Mesothelial cell of epicardium (in vitro differentiated cells): ENCODE measurements at regions not wholly inside any gene's neighbourhood (a gene's known extent, or its start where the extent isn't known, plus 50 kb on each side); places are given as distances from the start of the nearest gene placed in this dataset.

ENCODE experiments used
- DNase-seq, 2 experiments: peaks; one replicate each; pipeline ENCODE4 v3.0.0; 2021; ENCODE audit warnings: low spot score in 2 of 2; ENCODE audit not compliant: unreplicated experiment in 2 of 2
- H3K27ac Mint-ChIP-seq: 2 replicates; pipeline ENCODE4 v1.8.0; 2021; ENCODE audit warnings: mixed read lengths
- H3K27me3 Mint-ChIP-seq: 2 replicates; pipeline ENCODE4 v1.8.0; 2021; ENCODE audit warnings: low read depth, mixed read lengths
- H3K36me3 Mint-ChIP-seq: 2 replicates; pipeline ENCODE4 v1.8.0; 2021; ENCODE audit warnings: mixed read lengths
- H3K4me1 Mint-ChIP-seq: 2 replicates; pipeline ENCODE4 v1.8.0; 2021; ENCODE audit warnings: mixed read lengths
- H3K4me3 Mint-ChIP-seq: 2 replicates; pipeline ENCODE4 v1.8.0; 2021; ENCODE audit warnings: mild to moderate bottlenecking, moderate library complexity, mixed read lengths
- H3K9me3 Mint-ChIP-seq: 2 replicates; pipeline ENCODE4 v1.8.0; 2021; ENCODE audit warnings: mixed read lengths
- TF ChIP-seq, protein P1 (sequence below): fragments of 200-600 bp; sonication (generic); IDR thresholded peaks from one replicate; pipeline ENCODE4 v1.5.0; 2021; ENCODE audit warnings: antibody characterized with exemption; ENCODE audit not compliant: unreplicated experiment

DNA sequence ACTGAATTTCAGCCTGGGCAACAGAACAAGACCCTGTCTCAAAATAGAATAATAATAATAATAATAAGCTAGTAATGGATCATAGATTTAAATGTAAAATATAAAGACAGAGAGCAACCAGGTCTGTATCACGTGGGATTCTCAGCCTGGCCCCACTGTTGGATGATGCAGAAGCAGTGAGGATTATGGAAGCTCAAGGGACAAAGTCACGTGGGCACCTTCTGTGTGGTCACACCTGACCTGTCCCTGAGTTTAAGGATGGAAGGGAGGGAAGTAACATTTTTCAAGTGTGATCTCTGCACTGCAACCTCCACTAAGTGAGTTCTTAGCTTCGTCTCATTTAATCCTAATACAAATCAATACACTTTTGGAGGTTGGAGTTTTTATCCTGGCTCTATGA is 212.5 kb upstream of the IER5L start:
- no peak overlapping the region for H3K27ac Mint-ChIP-seq
- no peak overlapping the region for H3K4me3 Mint-ChIP-seq
- H3K4me1 Mint-ChIP-seq = peaks cover 10% of the 10 kb centered on the region
- H3K27me3 Mint-ChIP-seq = no peaks in the 10 kb centered on the region
- no peaks in the 10 kb centered on the region for H3K36me3 Mint-ChIP-seq
- TF ChIP-seq, protein P1, sequence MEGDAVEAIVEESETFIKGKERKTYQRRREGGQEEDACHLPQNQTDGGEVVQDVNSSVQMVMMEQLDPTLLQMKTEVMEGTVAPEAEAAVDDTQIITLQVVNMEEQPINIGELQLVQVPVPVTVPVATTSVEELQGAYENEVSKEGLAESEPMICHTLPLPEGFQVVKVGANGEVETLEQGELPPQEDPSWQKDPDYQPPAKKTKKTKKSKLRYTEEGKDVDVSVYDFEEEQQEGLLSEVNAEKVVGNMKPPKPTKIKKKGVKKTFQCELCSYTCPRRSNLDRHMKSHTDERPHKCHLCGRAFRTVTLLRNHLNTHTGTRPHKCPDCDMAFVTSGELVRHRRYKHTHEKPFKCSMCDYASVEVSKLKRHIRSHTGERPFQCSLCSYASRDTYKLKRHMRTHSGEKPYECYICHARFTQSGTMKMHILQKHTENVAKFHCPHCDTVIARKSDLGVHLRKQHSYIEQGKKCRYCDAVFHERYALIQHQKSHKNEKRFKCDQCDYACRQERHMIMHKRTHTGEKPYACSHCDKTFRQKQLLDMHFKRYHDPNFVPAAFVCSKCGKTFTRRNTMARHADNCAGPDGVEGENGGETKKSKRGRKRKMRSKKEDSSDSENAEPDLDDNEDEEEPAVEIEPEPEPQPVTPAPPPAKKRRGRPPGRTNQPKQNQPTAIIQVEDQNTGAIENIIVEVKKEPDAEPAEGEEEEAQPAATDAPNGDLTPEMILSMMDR = no peak
- DNase-seq = no peak
- H3K9me3 Mint-ChIP-seq = no peaks in the 10 kb centered on the region

GRCh38 chr9:129387822-129388221 is 209.8 kb upstream of the IER5L start:
- no peak overlapping the region for H3K27ac Mint-ChIP-seq
- H3K4me3 Mint-ChIP-seq = no peak overlapping the region
- peaks cover 6% of the 10 kb centered on the region for H3K4me1 Mint-ChIP-seq
- DNase-seq = no peak
- H3K27me3 Mint-ChIP-seq = no peaks in the 10 kb centered on the region
- H3K36me3 Mint-ChIP-seq = no peaks in the 10 kb centered on the region
- H3K9me3 Mint-ChIP-seq = no peaks in the 10 kb centered on the region
- TF ChIP-seq, protein P1 = no peak

DNA sequence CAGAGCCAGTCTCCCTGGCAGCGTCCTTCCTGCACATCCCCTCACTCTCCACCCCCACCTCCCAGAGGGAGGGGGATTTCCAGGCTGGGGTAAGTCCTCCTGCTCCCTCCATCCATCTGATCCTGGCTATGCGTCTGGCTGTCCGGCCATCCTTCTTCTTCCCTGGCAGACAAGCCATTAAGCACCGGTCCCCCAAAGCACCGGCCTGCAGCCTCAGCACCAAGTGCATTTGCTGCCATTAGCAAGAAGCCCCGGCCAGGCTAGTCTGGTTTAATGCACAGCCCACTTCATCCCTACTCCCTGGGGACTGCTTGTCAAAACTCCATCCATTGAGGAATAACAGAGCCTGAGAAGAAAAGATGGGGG is 208.7 kb upstream of the IER5L start:
- H3K9me3 Mint-ChIP-seq = no peaks in the 10 kb centered on the region
- DNase-seq = no peak
- TF ChIP-seq, protein P1 = no peak

GRCh38 chr9:129385211-129385934 is 207.3 kb upstream of the IER5L start:
- H3K27me3 Mint-ChIP-seq = no peaks in the 10 kb centered on the region
- peak overlapping the region; percentile 35 for H3K4me3 Mint-ChIP-seq
- DNase-seq = no peak
- peak overlapping the region; percentile 81 for H3K27ac Mint-ChIP-seq
- H3K9me3 Mint-ChIP-seq = no peaks in the 10 kb centered on the region
- TF ChIP-seq, protein P1 = no peak
- H3K36me3 Mint-ChIP-seq = no peaks in the 10 kb centered on the region
- H3K4me1 Mint-ChIP-seq = peaks cover 13% of the 10 kb centered on the region

More for the DNA sequence above, 208.7 kb upstream of the IER5L start:
- H3K36me3 Mint-ChIP-seq = no peaks in the 10 kb centered on the region
- H3K4me1 Mint-ChIP-seq = peaks cover 13% of the 10 kb centered on the region
- H3K4me3 Mint-ChIP-seq = no peak overlapping the region
- H3K27me3 Mint-ChIP-seq = no peaks in the 10 kb centered on the region
- no peak overlapping the region for H3K27ac Mint-ChIP-seq

- peak overlapping the region; percentile 90 for H3K27ac Mint-ChIP-seq
- H3K27me3 Mint-ChIP-seq = no peaks in the 10 kb centered on the region
- H3K9me3 Mint-ChIP-seq = no peaks in the 10 kb centered on the region
- TF ChIP-seq, protein P1 = no peak
- no peaks in the 10 kb centered on the region for H3K36me3 Mint-ChIP-seq
- DNase-seq = no peak
- H3K4me1 Mint-ChIP-seq = peaks cover 16% of the 10 kb centered on the region
- peak overlapping the region; percentile 48 for H3K4me3 Mint-ChIP-seq
Measured at GRCh38 chr9:129384491-129385210, 206.6 kb upstream of the IER5L start.
